HG03520 (cell line): ENCODE measurements at regions not wholly inside any gene's neighbourhood (a gene's known extent, or its start where the extent isn't known, plus 50 kb on each side); places are given as distances from the start of the nearest gene placed in this dataset.
"Not testable (repeated sequence)": the region's sequence is repeated elsewhere in the genome, so short reads cannot be mapped to it uniquely, and the experiment has no call there.

ENCODE experiments used
- ATAC-seq: cut with Tn5 transposase; IDR thresholded peaks from one replicate; pipeline ENCODE4 v1.9.1; 2021; ENCODE audit warnings: mild to moderate bottlenecking, moderate library complexity; ENCODE audit not compliant: unreplicated experiment

DNA sequence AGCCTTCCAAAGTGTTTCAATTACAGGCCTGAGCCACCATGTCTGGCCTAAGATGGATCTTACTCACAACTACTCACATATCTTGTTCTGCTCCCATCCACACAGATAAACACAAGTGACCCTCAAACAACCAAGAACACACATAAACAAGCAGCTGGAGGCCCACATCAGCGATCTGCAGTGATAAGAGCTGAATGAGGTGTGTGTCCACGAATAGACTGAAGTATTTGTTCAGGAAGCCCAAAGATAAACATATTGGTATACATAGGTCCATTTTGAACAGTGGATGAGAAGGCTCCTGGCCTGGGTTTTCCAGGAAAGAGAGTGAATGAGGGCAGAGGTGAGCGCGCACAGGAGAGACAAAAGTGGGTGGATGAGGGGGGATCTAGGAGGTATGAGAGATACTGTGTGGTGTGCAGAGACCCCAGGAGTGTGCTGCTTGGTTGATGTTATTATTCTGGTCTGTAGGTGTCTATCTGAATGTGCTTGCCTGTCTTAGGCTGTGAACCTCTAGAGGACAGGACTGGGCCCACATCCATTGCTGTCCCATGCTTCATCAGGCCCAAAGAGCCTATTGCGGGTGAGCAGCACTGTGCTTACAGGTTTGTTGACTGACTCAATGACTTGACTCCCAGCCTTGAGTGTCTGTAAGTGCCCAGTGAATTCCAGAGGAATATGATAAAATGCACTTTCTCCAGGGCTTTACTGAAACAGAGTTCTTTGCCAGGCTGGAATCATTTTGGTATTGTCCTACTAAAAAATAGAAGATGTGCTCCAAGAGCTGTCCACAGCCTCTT lies 79.9 kb upstream of the ATP1A1 start:
- no peak for ATAC-seq

DNA sequence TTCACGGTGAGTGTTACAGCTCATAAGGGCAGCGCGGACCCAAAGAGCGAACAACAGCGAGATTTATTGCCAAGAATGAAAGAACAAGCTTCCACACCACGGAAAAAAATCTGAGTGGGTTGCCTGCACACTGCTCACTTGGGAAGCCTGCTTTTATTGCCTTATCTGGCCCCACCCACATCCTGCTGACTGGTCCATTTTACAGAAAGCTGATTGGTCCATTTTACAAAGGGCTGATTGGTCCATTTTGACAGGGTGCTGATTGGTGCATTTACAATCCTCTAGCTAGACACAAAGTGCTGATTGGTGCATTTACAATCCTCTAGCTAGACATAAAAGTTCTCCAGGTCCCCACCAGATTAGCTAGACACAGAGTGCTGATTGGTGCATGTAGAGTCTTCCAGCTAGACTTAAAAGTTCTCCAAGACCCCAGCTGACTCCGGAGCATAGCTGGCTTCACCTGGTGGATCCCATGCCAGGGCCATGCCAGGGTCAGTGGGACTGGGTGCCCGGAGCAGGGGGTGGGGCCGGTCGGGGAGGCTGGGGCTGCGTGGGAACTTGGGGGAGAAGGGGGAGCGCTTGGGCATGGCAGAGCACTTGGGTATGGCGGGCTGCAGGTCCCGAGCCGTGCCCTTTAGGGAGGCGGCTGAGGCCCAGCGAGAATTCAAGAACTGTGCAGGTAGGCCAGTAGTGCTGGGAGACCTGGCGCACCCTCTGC lies 75.4 kb upstream of the ATP1A1 start:
- no peak for ATAC-seq

DNA sequence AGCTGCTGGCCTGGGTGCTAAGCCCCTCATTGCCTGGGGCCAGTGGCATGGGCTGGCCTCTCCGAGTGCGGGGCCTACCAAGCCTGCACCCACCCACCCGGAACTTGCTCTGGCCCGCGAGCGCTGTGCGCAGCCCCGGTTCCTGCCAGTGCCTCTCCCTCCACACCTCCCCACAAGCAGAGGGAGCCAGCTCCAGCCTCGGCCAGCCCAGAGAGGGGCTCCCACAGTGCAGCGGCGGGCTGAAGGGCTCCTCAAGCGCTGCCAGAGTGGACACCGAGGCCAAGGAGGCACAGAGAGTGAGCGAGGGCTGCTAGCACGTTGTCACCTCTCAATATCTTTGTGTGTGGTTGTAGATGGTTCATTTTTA lies 74.8 kb upstream of the ATP1A1 start:
- not testable (repeated sequence) for ATAC-seq

DNA sequence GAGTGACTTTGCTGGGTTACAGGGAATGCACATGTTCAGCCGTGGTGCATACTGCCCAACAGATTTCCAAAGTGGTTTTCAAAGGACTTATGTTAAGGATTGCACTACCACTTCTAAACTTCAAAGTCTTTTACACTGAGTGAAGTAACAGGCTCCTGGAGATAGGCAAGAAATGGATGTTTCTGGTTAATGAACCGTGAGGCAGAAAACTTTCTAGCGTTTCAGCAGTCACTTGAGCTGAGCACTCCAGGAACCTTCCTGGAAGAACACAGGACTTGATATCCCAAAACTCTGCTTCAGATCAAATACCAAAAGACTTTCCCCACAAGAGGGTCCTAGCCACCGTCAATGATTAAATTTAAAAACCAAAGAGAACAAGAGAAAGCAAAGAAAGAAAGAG lies 74.3 kb upstream of the ATP1A1 start:
- no peak for ATAC-seq

DNA sequence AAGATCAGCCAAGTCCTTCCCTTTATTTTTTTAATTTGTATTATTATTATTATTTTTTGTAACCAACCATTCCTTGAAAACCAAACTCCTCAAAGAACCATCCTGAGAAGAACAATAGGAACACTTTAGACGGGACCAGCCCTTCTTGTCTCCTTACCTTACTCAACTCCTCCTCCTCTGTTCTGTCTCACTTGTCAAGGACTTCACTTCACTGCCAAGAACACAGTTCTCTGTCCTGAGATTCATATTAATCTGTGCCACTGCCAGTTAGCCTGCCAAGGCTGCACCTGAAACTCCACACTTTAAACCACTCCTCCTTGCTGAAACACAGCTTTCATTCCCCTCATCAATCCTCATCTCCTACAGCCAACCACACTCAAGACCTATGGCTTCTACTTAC lies 73.8 kb upstream of the ATP1A1 start:
- no peak for ATAC-seq

DNA sequence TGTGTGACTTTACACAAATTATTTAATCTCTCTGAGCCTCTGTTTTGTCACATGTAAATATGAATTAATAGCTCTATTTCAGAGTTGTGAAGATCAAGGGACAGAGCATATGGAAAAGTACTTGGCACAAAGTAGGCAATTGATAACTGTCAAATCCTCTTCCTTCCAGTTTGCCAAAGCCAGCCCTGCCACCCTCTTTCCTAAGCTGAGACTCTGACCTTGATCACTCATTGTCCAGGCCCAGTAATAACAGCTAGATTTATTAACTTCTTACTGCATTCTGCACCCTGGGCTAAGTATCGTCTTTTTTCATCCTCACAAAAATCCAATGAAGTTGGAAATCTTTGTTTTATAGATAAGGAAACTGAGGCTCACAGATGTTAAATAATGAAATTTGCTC lies 70.8 kb upstream of the ATP1A1 start:
- no peak for ATAC-seq

DNA sequence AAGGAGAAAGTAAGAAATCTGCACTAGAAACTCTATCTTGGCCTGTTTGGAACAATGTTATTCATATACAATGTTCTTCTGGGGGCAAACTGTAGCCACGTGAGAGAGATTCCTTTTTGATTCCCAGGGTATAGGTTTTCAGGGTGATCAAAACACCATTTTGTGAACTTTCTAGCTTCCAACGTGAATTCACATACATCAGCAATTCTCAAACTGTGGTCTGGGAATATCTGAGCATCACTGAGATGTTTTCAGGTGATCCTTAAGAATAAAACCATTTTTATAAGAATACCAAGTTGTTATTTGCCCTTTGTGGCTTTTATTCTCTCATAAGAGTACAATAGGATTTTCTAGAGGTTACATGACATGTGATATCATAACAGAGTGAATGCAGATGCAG lies 66.9 kb upstream of the ATP1A1 start:
- no peak for ATAC-seq

DNA sequence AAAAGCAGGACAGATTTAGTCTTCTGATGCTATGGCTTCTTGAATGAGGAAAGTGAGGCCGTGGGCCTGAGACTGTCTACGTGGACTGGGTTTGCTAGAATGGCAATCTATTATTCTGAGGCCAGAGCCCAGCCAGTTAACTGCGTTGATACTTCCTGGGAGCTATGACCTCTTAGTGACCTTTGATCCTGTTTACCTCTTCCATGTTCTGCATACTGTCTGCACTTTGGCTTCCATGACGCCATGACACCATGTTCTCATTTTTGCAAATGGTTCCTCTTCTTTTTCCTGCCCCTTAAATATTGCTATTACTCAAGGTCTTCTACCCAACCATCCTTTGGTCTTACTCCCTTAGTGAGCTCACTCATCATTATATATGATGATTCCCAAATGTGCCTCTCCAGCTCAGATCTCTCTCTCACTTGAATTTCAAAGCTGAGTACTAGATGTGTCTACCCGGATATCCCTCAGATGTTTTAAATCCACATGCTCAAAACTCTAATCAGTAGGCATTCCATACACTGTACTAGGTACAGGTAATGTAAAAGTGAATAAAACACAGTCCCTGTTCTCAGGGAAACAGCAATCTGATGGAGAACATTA lies 66.1 kb upstream of the ATP1A1 start:
- ATAC-seq, result no peak

DNA sequence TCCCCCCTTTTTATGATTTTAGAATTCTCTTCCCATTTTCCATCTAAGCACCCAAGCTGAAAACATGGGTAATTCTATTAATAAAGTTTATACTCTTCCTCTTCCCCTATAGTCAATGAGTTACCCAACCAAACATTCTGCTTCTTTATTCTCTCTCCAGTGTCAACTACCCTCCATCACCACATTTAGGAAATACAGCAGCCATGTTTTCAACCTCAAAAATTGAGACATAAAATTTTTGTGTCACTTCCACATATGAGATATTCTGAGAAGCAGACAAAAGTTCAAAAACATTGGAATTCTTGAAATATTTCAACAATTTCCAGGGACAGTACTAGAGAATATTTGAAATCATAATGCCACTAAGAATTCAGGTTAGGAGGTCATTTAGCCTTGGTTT lies 64.8 kb upstream of the ATP1A1 start:
- ATAC-seq, result no peak

DNA sequence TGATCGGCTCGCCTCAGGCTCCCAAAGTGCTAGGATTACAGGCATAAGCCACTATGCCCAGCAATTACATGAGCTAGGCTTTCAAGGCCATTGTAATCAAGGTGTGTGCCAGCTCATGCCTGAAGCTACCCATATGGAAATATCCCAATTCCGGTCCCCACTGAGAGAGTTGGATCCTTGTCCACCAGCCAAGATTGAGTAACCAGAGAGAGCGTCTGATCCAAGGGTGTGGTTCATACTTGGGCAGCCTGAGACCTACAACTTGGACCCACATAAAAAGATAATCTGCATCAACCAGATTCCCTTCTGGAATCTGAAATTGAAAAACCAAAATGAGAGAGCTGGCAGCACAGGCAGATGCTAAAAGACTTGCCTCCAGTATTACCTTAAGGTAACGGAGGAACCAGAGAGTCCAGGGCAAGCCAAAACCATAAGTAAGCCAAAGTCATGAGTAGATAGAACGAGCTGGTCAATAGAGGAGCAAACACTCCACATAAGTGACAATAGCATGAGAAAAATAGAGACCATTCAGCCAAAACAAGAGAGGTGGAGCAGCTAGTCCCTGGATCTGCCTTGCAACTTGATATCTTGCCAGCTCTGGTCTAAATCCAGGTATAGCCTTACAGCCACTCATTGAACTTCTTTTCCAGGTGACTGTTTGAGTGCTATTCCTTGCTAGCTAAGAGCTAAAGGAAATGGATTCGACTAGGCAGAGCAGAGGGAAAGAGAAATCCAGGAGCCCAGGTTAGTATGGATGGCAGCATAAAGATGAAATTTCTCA lies 63.8 kb upstream of the ATP1A1 start:
- ATAC-seq, result no peak

DNA sequence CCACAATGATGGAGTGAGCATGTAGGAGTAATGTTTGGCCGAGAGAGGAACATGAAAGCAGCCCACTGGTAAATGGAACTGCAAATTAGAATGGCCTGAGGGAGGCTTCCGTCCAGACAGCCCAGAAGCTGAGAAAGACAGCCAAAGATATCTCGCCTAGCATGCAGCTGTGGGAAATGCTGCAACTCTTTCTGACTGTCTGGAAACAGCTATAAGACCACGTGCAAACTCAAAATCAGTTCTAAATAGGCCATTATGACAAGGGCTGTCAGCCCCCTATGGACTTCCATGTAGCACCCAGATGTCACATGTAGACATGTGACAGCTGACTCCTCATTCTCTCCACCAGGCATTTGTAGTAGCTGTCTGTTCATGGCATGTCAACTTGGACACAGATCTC lies 62.9 kb upstream of the ATP1A1 start:
- ATAC-seq, result no peak

DNA sequence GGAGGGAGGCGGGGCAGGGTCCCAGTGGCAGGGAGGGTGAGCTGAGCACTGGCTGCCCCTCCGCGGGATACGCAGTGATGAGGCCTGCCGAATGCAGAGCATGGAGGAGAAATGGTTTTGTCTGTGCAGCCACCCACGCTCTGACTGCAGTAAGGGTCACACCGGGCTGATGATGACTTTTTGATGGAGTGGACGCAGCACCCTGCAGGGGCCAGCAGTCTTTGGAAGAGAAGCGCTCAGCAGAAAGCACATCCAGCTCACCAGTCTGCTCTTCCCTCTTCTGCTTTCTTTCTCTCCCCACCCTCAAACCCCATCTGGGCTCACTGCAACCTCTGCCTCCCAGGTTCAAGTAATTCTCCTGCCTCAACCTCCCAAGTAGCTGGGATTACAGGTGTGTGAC lies 61.9 kb upstream of the ATP1A1 start:
- no peak for ATAC-seq

DNA sequence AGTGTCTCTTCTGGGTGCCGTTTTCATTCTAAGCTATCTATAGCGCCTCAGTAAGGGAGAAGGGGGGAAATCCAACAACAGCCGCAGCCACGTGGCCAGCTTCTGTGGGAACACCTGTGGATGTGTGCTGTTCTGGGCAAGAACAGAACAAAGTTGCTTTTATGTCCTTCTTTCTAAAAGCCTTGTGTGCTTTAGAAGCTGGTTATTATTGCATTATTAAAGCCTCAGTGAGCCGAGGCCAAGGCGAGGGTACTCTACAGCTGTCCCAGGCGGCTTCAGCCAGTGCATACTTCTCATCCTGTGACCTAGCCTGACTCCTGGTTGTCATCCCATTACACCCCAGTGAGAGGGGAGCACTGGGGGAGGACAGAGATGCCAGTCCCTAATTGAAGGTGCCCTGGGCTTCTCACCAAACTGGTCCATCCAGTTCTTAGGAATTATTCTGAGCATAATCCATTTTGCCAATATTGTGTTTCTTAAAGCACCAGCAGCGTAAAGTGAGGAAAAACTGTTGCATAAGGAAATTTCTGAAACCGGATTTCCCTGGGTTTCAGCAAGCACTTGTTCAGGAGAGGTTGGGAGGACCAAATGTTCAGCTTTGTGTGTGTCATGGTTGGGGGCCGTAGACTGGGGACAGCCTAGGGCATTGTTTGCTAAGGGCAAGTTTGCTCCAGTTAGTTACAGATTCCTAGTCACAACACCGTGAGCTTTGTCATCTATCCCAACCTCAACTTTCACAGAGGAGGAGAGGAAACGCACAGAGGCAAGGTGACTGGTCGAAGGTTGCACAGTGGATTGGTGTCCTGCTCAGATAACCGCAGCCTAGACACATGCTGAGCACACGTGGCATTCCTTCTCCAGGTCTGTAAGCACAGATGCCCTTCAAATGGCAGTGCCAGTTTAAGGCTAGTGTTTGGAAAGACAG lies 61.0 kb upstream of the ATP1A1 start:
- ATAC-seq, result no peak

DNA sequence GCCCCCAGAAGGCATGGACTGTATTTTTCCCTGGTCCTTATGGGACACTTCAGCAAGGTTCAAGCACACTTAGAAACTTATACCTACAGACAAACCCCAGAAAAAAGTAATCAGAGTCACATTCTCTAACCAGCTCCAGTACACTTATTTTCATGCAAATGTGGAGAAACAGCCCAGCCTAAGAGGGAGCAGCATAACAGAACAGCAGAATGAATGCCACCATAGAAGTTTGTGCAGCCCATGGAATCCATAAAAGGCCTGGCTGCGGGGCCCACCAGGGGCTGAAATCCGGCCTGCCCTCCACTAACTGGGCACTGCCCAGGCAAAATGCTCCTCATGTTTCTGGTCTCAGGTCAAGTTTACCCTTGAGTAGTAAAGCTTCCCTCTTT lies 60.4 kb upstream of the ATP1A1 start:
- ATAC-seq, result no peak

DNA sequence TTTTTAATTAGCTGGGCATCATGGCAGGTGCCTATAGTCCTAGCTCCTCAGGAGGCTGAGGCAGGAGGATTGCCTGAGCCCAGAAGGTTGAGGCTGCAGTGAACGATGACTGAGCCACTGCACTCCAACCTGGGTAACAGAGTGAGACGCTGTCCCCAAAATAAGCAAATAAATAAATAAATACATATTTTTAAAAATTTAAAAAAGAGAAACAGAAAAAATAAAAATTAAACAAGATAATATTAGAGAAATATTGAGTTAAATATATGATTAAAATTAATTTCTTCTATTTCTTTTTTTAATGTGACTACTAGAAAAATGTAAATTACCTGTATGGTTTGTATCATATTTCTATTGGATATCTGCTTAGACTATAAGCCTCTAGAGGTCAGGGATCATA lies 59.3 kb upstream of the ATP1A1 start:
- ATAC-seq, result no peak

DNA sequence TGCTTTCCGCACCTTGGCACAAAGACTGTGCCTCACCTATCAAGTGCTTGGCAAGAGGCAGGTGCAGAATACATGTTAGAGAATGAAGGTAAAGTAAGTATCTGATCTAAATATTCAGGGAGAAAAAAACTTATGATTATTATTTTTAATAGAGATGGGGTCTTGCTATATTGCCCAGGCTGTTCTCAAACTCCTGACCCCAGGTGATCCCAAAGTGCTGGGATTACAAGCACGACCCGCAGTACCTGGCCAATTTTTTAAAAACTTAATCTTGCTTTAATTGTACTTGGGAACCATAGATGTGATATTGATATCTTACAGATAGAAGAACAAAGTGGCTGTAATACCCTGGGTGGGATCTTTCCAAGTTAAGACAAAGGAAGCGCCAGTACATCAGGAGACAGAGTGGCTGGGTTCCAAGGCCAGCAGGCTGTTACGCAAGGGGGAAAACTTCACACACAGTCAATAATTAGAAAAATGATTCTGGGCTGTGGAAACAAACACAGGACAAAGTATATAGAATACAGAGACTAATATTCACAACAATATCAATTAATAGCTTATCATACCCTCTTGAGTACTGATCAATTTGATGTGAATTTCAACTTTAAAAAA lies 58.6 kb upstream of the ATP1A1 start:
- no peak for ATAC-seq

DNA sequence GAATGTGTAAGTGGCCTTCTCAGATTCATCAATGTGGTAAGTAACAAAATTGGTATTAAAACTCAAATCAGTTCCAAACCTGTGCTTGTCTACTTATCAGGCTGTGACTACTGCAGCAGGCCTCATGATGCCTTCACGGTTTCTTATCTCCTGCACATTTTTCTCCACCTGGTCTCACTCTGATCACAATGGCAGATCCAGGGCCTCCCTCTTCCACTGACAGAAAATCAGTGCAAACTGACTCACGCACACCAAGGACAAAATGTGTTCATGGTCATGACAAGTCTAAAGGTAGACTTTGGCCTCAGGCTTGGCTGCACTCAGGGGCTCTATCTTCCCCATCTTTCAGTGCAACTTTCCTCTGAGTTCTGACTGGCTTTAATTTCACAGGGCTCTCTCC lies 56.7 kb upstream of the ATP1A1 start:
- no peak for ATAC-seq

DNA sequence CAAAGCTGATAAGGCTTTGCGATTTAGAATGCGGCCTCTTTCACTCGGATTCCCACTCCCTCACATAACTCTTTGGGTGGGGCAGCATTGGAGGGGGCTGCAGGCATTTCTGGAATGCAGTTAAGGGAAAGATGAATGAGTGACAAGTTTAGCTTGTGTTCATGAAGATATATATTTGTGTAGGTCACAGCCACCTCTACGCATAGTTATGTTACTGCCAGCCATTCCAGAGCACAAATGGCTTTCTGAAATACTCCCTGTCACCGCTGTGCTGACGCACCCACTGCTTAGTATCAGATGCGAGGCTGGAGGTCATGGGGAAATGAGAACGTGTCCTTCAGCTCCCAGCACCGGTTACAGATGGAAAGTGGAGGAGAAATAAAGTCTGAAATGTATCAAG lies 54.1 kb upstream of the ATP1A1 start:
- ATAC-seq, result no peak

DNA sequence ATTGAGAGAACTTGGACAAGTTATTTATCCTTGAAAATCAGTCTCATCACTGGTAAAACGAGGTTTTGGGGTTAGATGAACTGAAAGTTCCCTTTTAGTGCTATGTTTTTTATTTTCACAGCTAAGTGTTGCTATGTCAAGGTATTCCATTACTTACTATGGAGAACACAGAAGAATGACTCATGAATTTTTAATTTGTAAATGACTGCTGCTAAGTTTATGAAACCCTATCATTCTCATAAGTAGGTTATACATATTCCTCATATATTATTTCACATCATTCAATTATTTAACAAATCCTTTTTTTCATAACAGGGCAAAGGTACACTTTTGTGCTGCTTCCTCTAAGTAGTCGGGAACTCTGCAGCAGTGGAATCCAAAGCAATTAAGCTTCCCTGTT lies 52.2 kb upstream of the ATP1A1 start:
- no peak for ATAC-seq

DNA sequence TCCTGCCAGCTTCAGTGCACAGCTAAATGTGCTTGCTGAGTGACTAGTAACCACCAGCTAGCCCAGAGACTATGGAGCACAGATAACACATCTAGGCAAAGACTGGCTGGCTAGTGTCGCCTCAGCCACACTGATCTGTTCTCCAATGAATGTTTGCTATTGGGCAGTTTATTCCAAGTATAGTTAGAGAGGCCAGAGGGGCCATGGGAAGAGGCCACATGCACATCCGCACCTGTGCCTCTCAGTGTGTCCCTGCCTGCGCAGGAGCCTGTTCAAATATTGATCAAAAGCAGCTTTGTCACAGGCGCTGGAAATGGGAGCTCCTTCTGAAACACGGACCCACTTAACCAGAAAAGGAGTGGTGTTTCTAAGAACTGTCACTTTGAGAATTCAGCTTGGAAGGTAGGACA lies 51.3 kb upstream of the ATP1A1 start:
- no peak for ATAC-seq
